SK-N-SH (cell line): ENCODE measurements at regions not wholly inside any gene's neighbourhood (a gene's known extent, or its start where the extent isn't known, plus 50 kb on each side); places are given as distances from the start of the nearest gene placed in this dataset.

Source experiments
- CTCF ChIA-PET: fragments of 300-600, 350-600 bp; formaldehyde crosslinking; extraction: SDS; loops from one replicate; lab custom pipeline; 2021; lab: Yijun Ruan, JAX
- POLR2A ChIA-PET: fragments of 350-600 bp; sonication (Branson Sonifier 250); formaldehyde crosslinking; extraction: SDS; loops from one replicate; lab custom pipeline; 2020; ENCODE audit warnings: antibody characterized with exemption, inconsistent platforms; lab: Yijun Ruan, JAX
- DNase-seq: peaks from one replicate; pipeline ENCODE4 v3.0.0; 2012
- H2AFZ ChIP-seq: fragments of 200-600 bp; sonication (generic); 2 replicates; pipeline ENCODE4 v1.8.1; 2016; ENCODE audit warnings: antibody characterized with exemption, mild to moderate bottlenecking, low read depth
- H3F3A ChIP-seq: fragments of 200-600 bp; sonication (generic); replicated peaks from 2 replicates; pipeline ENCODE3; 2016; ENCODE audit warnings: antibody characterized with exemption, mild to moderate bottlenecking; ENCODE audit not compliant: insufficient read depth
- H3K27ac ChIP-seq, 2 experiments: fragments of 200-500 bp in 1 of 2; fragments of 200-600 bp in 1 of 2; sonication (Bioruptor generic) in 1 of 2; sonication (generic), shearing (Covaris generic) in 1 of 2; 2 replicates each; pipeline versions ENCODE4 v1.5.1 to v1.6.1; 2014 to 2016; ENCODE audit warnings: low read depth in 2 of 2, inconsistent platforms in 1 of 2, low read length in 1 of 2, mild to moderate bottlenecking in 1 of 2, mixed read lengths in 1 of 2
- H3K27me3 ChIP-seq: fragments of 200-600 bp; sonication (generic), shearing (Covaris generic); 2 replicates; pipeline ENCODE4 v1.6.1; 2016; ENCODE audit warnings: mixed run types; ENCODE audit not compliant: insufficient read depth
- H3K36me3 ChIP-seq, 2 experiments: fragments of 200-500 bp in 1 of 2; fragments of 200-600 bp in 1 of 2; sonication (Bioruptor generic) in 1 of 2; sonication (generic) in 1 of 2; replicated peaks in 1 of 2; 2 replicates each; pipeline versions ENCODE3 to v1.5.1; 2014 to 2016; ENCODE audit warnings: low read length in 1 of 2, mild to moderate bottlenecking in 1 of 2; ENCODE audit not compliant: insufficient read depth in 2 of 2, control insufficient read depth in 1 of 2
- H3K4me1 ChIP-seq, 2 experiments: fragments of 200-500 bp in 1 of 2; fragments of 200-600 bp in 1 of 2; sonication (Bioruptor generic) in 1 of 2; sonication (generic), shearing (Covaris generic) in 1 of 2; 2 replicates each; pipeline versions ENCODE4 v1.5.1 to v1.6.1; 2014 to 2016; ENCODE audit warnings: low read depth in 1 of 2, low read length in 1 of 2, mixed run types in 1 of 2; ENCODE audit not compliant: insufficient read depth in 2 of 2, control insufficient read depth in 1 of 2
- H3K4me2 ChIP-seq: fragments of 200-600 bp; sonication (generic), shearing (Covaris generic); 2 replicates; pipeline ENCODE4 v1.6.1; 2017; ENCODE audit warnings: mixed run types
- H3K4me3 ChIP-seq, 2 experiments: fragments of 200-500 bp in 1 of 2; fragments of 200-600 bp in 1 of 2; sonication (Bioruptor generic) in 1 of 2; sonication (generic), shearing (Covaris generic) in 1 of 2; 2 replicates each; pipeline versions ENCODE4 v1.5.1 to v1.8.1; 2014 to 2016; ENCODE audit warnings: low read depth in 2 of 2, inconsistent platforms in 1 of 2, low read length in 1 of 2, mild to moderate bottlenecking in 1 of 2, mixed read lengths in 1 of 2, moderate library complexity in 1 of 2
- H3K79me2 ChIP-seq: fragments of 200-600 bp; sonication (generic); 2 replicates; pipeline ENCODE4 v1.8.1; 2017; ENCODE audit warnings: mild to moderate bottlenecking; ENCODE audit not compliant: insufficient read depth
- H3K9ac ChIP-seq: fragments of 200-600 bp; sonication (generic); 2 replicates; pipeline ENCODE4 v1.6.1; 2017; ENCODE audit warnings: mixed run types
- H3K9me2 ChIP-seq: fragments of 200-600 bp; sonication (generic); 2 replicates; pipeline ENCODE4 v1.6.1; 2017; ENCODE audit warnings: mixed run types
- H3K9me3 ChIP-seq: fragments of 200-600 bp; sonication (generic); 2 replicates; pipeline ENCODE4 v1.6.1; 2017; ENCODE audit warnings: mixed run types, mild to moderate bottlenecking, moderate library complexity
- H4K20me1 ChIP-seq: fragments of 200-600 bp; sonication (generic); 2 replicates; pipeline ENCODE4 v1.6.1; 2017; ENCODE audit warnings: mild to moderate bottlenecking, mixed run types; ENCODE audit not compliant: insufficient read depth
- EP300 ChIP-seq, 2 experiments: IDR thresholded peaks; 2 replicates each; pipeline versions ENCODE4 v1.4.0 to v1.6.1; 2012; ENCODE audit warnings: borderline replicate concordance in 1 of 2, low read depth in 1 of 2, low read length in 1 of 2
- FOSL2 ChIP-seq: IDR thresholded peaks from 2 replicates; pipeline ENCODE4 v1.4.0; 2012; ENCODE audit warnings: low read depth, mild to moderate bottlenecking, moderate library complexity, borderline replicate concordance
- FOXJ3 ChIP-seq: sonication (generic); formaldehyde crosslinking; IDR thresholded peaks from 2 replicates; pipeline ENCODE4 v1.5.1; 2020; ENCODE audit warnings: mild to moderate bottlenecking, missing genetic modification reagents
- FOXM1 ChIP-seq: IDR thresholded peaks from 2 replicates; pipeline ENCODE4 v1.4.0; 2012; ENCODE audit warnings: low read depth, mild to moderate bottlenecking
- GABPA ChIP-seq: IDR thresholded peaks from 2 replicates; pipeline ENCODE4 v1.4.0; 2012; ENCODE audit warnings: low read depth, mild to moderate bottlenecking
- MXI1 ChIP-seq: IDR thresholded peaks from 2 replicates; pipeline ENCODE4 v1.6.1; 2012; ENCODE audit warnings: mild to moderate bottlenecking, low read depth, low read length, improper control_type of control experiment
- RAD21 ChIP-seq: IDR thresholded peaks from 2 replicates; pipeline ENCODE4 v1.6.1; 2012; ENCODE audit warnings: mild to moderate bottlenecking, low read length
- RXRA ChIP-seq: IDR thresholded peaks from 2 replicates; pipeline ENCODE4 v1.4.0; 2012; ENCODE audit warnings: low read depth, mild to moderate bottlenecking, borderline replicate concordance
- SIN3A ChIP-seq: IDR thresholded peaks from 2 replicates; pipeline ENCODE4 v1.6.1; 2012; ENCODE audit warnings: low read depth, mild to moderate bottlenecking, low read length, moderate library complexity, borderline replicate concordance
- TAF1 ChIP-seq: IDR thresholded peaks from 2 replicates; pipeline ENCODE4 v1.6.1; 2012; ENCODE audit warnings: low read depth, mild to moderate bottlenecking, low read length, moderate library complexity, borderline replicate concordance
- YY1 ChIP-seq: IDR thresholded peaks from 2 replicates; pipeline ENCODE4 v1.4.0; 2012; ENCODE audit warnings: low read depth, mild to moderate bottlenecking
- WGBS: methylation state at CpG from one replicate; pipeline ENCODE4 v1.1.6; 2017; ENCODE audit warnings: low lambda C conversion rate; 5-methylcytosine and 5-hydroxymethylcytosine counted together
- TF ChIP-seq, protein P1 (sequence below): fragments of 150-350 bp; IDR thresholded peaks from 2 replicates; pipeline ENCODE4 v1.6.1; 2016; ENCODE audit warnings: mild to moderate bottlenecking, low read depth, low read length
- TF ChIP-seq, protein P2 (sequence below): IDR thresholded peaks from 2 replicates; pipeline ENCODE4; 2012
- TF ChIP-seq, protein P3 (sequence below): IDR thresholded peaks from 2 replicates; pipeline ENCODE4 v1.4.0; 2012; ENCODE audit warnings: low read depth, borderline replicate concordance
- TF ChIP-seq, protein P4 (sequence below): fragments of 150-350 bp; IDR thresholded peaks from 2 replicates; pipeline ENCODE4 v1.6.1; 2017; ENCODE audit warnings: antibody characterized with exemption, low read length, low read depth, borderline replicate concordance
- TF ChIP-seq, protein P5 (sequence below): IDR thresholded peaks from 2 replicates; pipeline ENCODE4 v1.6.1; 2012; ENCODE audit warnings: mild to moderate bottlenecking, low read depth, low read length, moderate library complexity
- TF ChIP-seq, protein P6 (sequence below): IDR thresholded peaks from 2 replicates; pipeline ENCODE4 v1.4.0; 2012; ENCODE audit warnings: low read depth, borderline replicate concordance

DNA sequence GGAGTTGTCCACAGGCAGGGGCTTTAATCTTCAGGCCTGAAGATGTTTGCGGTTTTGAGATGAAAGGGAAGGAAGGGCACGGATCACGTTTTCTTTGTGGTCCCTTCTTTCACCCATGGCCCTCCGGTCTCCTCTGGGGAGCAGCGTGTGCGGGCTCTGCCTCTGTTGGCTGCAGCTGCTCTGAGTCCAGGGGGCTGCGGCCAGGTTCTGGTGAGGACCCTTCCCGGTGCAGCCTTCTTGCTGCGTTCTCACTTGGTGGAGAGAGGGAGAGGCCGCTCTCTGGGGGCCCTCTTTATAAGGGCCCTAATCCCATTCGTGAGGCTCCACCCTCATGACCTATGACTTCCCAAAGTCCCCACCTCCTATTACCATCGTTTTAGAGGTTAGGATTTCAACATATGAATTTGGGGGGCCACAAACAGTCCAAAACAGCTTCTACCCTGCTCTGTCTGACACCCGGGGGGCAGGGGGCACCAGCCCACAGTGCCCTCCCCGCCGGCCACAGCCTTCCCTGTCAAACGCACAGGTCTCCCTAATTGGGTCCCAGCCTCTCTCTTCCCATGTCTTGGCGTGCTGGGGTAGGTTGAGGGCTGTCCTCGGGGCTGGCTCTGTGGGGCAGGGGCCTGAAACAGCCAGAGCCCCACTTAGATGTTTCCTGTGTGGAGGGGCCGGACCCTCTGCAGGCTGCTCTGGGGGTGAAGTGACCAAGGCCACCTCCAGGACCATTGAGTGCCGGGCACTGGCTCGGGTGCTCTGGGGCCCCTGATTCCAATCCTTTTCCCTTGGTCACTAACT lies 100.1 kb upstream of the C1orf174 start:
- ChIA-PET CTCF (no interaction called here), POLR2A (no interaction called here)
- H3K9me2 ChIP-seq: no peaks in the 10 kb centered on the region
- H3F3A ChIP-seq: no peaks in the 10 kb centered on the region
- H3K4me2 ChIP-seq: no peak overlapping the region
- H3K9me3 ChIP-seq: no peaks in the 10 kb centered on the region
- H2AFZ ChIP-seq: no peak overlapping the region
- H3K27ac ChIP-seq: no peak overlapping the region
- H3K36me3 ChIP-seq: no peaks in the 10 kb centered on the region
- TF ChIP-seq FOXM1 (no peak), RAD21 (no peak), TAF1 (no peak), MXI1 (no peak), FOXJ3 (CRISPR knock-in tag) (no peak), EP300 (IDR thresholded peaks at IDR 0.05; ENCODE audit: borderline replicate concordance in 1 of 2, low read depth in 1 of 2, low read length in 1 of 2) (no peak), RXRA (no peak), SIN3A (no peak), FOSL2 (no peak), GABPA (no peak), YY1 (no peak)
- TF ChIP-seq, protein P1, sequence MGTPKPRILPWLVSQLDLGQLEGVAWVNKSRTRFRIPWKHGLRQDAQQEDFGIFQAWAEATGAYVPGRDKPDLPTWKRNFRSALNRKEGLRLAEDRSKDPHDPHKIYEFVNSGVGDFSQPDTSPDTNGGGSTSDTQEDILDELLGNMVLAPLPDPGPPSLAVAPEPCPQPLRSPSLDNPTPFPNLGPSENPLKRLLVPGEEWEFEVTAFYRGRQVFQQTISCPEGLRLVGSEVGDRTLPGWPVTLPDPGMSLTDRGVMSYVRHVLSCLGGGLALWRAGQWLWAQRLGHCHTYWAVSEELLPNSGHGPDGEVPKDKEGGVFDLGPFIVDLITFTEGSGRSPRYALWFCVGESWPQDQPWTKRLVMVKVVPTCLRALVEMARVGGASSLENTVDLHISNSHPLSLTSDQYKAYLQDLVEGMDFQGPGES: no peak
- TF ChIP-seq, protein P2, sequence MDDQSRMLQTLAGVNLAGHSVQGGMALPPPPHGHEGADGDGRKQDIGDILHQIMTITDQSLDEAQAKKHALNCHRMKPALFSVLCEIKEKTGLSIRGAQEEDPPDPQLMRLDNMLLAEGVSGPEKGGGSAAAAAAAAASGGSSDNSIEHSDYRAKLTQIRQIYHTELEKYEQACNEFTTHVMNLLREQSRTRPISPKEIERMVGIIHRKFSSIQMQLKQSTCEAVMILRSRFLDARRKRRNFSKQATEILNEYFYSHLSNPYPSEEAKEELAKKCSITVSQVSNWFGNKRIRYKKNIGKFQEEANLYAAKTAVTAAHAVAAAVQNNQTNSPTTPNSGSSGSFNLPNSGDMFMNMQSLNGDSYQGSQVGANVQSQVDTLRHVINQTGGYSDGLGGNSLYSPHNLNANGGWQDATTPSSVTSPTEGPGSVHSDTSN: no peak
- TF ChIP-seq, protein P3, sequence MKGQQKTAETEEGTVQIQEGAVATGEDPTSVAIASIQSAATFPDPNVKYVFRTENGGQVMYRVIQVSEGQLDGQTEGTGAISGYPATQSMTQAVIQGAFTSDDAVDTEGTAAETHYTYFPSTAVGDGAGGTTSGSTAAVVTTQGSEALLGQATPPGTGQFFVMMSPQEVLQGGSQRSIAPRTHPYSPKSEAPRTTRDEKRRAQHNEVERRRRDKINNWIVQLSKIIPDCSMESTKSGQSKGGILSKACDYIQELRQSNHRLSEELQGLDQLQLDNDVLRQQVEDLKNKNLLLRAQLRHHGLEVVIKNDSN: no peak
- TF ChIP-seq, protein P4, sequence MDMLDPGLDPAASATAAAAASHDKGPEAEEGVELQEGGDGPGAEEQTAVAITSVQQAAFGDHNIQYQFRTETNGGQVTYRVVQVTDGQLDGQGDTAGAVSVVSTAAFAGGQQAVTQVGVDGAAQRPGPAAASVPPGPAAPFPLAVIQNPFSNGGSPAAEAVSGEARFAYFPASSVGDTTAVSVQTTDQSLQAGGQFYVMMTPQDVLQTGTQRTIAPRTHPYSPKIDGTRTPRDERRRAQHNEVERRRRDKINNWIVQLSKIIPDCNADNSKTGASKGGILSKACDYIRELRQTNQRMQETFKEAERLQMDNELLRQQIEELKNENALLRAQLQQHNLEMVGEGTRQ: no peak
- TF ChIP-seq, protein P5, sequence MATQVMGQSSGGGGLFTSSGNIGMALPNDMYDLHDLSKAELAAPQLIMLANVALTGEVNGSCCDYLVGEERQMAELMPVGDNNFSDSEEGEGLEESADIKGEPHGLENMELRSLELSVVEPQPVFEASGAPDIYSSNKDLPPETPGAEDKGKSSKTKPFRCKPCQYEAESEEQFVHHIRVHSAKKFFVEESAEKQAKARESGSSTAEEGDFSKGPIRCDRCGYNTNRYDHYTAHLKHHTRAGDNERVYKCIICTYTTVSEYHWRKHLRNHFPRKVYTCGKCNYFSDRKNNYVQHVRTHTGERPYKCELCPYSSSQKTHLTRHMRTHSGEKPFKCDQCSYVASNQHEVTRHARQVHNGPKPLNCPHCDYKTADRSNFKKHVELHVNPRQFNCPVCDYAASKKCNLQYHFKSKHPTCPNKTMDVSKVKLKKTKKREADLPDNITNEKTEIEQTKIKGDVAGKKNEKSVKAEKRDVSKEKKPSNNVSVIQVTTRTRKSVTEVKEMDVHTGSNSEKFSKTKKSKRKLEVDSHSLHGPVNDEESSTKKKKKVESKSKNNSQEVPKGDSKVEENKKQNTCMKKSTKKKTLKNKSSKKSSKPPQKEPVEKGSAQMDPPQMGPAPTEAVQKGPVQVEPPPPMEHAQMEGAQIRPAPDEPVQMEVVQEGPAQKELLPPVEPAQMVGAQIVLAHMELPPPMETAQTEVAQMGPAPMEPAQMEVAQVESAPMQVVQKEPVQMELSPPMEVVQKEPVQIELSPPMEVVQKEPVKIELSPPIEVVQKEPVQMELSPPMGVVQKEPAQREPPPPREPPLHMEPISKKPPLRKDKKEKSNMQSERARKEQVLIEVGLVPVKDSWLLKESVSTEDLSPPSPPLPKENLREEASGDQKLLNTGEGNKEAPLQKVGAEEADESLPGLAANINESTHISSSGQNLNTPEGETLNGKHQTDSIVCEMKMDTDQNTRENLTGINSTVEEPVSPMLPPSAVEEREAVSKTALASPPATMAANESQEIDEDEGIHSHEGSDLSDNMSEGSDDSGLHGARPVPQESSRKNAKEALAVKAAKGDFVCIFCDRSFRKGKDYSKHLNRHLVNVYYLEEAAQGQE: no peak
- TF ChIP-seq, protein P6, sequence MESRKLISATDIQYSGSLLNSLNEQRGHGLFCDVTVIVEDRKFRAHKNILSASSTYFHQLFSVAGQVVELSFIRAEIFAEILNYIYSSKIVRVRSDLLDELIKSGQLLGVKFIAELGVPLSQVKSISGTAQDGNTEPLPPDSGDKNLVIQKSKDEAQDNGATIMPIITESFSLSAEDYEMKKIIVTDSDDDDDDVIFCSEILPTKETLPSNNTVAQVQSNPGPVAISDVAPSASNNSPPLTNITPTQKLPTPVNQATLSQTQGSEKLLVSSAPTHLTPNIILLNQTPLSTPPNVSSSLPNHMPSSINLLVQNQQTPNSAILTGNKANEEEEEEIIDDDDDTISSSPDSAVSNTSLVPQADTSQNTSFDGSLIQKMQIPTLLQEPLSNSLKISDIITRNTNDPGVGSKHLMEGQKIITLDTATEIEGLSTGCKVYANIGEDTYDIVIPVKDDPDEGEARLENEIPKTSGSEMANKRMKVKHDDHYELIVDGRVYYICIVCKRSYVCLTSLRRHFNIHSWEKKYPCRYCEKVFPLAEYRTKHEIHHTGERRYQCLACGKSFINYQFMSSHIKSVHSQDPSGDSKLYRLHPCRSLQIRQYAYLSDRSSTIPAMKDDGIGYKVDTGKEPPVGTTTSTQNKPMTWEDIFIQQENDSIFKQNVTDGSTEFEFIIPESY: no peak
- no peak overlapping the region for H3K9ac ChIP-seq
- DNase-seq: no peak
- H3K27me3 ChIP-seq: no peaks in the 10 kb centered on the region
- H3K4me3 ChIP-seq: no peak overlapping the region
- H3K79me2 ChIP-seq: no peaks in the 10 kb centered on the region
- 46% methylated on average over 7 of the region's 21 CpGs for WGBS
- no peaks in the 10 kb centered on the region for H4K20me1 ChIP-seq
- no peaks in the 10 kb centered on the region for H3K4me1 ChIP-seq
